ENCODE measurements at regions not wholly inside any gene's neighbourhood (a gene's known extent, or its start where the extent isn't known, plus 50 kb on each side); places are given as distances from the start of the nearest gene placed in this dataset.
A peak's percentile ranks its signal among the peaks of the same experiment; 100 is the strongest.

- Histone ChIP-seq H3K79me2 (ENCODE audit: insufficient read depth, low read depth) (peaks cover 95% of the 10 kb centered on the region), H3K36me3 (ENCODE audit: insufficient read depth) (no peaks in the 10 kb centered on the region), H4K20me1 (ENCODE audit: insufficient read depth) (no peaks in the 10 kb centered on the region; the same call in 1 of the 2 replicates), H3K4me2 (peak overlapping the region; percentile 57), H3K27ac (peak overlapping the region; percentile 86), H3K4me1 (ENCODE audit: low read depth, poor library complexity, severe bottlenecking) (peaks cover 98% of the 10 kb centered on the region), H3K4me3 (IDR thresholded peaks at IDR 0.05; ENCODE audit: insufficient read depth, low read depth, low read length) (no peak overlapping the region), H3K9ac (peak overlapping the region; percentile 34; the same call in 1 of the 2 replicates), H2AFZ (ENCODE audit: low read depth) (no peak overlapping the region), H3K27me3 (ENCODE audit: insufficient read depth, low read depth) (no peaks in the 10 kb centered on the region)
- TF ChIP-seq, protein P1, sequence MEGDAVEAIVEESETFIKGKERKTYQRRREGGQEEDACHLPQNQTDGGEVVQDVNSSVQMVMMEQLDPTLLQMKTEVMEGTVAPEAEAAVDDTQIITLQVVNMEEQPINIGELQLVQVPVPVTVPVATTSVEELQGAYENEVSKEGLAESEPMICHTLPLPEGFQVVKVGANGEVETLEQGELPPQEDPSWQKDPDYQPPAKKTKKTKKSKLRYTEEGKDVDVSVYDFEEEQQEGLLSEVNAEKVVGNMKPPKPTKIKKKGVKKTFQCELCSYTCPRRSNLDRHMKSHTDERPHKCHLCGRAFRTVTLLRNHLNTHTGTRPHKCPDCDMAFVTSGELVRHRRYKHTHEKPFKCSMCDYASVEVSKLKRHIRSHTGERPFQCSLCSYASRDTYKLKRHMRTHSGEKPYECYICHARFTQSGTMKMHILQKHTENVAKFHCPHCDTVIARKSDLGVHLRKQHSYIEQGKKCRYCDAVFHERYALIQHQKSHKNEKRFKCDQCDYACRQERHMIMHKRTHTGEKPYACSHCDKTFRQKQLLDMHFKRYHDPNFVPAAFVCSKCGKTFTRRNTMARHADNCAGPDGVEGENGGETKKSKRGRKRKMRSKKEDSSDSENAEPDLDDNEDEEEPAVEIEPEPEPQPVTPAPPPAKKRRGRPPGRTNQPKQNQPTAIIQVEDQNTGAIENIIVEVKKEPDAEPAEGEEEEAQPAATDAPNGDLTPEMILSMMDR (conservative IDR thresholded peaks at IDR 0.05; ENCODE audit: low read depth, low read length) = no peak
These were observed 91.3 kb upstream of the ANK3 start for GRCh38 chr10:60480865-60481563.

DNA sequence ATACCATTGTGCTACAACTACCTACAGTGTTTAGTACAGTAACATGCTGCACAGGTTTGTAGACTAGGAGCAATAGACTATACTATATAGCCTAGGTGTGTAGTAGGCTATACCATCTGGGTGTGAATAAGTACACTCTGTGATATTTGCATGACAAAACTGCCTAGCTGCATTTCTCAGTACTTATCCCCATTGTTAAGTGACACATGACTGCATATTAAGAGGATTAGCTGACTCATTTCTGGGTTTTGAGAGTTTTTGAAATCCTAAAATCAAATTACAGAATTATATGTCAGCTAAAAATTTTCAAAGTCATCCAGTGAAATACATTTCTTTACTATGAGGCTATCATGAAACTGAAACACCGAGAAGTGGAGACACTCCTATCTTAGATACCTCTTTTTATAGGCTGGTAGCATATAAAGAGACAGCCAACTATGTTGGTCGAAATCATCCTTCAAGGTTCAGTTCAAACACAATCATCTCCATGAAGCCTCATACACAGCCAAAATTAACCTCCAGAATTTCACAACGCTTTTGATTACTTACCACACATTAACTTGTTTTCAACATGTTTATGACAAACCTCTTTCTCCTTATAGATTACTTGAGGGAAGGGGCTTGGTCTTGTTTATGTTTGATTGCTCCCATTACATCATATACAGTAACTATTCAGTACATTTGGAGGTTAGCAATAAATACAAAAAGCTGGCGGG lies 89.8 kb upstream of the ANK3 start:
- no peaks in the 10 kb centered on the region for H3K27me3 ChIP-seq (ENCODE audit: insufficient read depth, low read depth)
- peak overlapping the region; percentile 61; the same call in 1 of the 2 replicates for H3K9ac ChIP-seq
- H3K36me3 ChIP-seq (ENCODE audit: insufficient read depth) = no peaks in the 10 kb centered on the region
- H3K4me1 ChIP-seq (ENCODE audit: low read depth, poor library complexity, severe bottlenecking) = peaks cover 98% of the 10 kb centered on the region
- H3K4me2 ChIP-seq = peak overlapping the region; percentile 72
- peak overlapping the region; percentile 86 for H3K27ac ChIP-seq
- TF ChIP-seq, protein P1 (conservative IDR thresholded peaks at IDR 0.05; ENCODE audit: low read depth, low read length) = no peak
- peaks cover 95% of the 10 kb centered on the region for H3K79me2 ChIP-seq (ENCODE audit: insufficient read depth, low read depth)
- no peak overlapping the region for H2AFZ ChIP-seq (ENCODE audit: low read depth)
- H4K20me1 ChIP-seq (ENCODE audit: insufficient read depth) = no peaks in the 10 kb centered on the region; the same call in 1 of the 2 replicates
- H3K4me3 ChIP-seq (IDR thresholded peaks at IDR 0.05; ENCODE audit: insufficient read depth, low read depth, low read length) = no peak overlapping the region

- Histone ChIP-seq H2AFZ (ENCODE audit: low read depth) (no peak overlapping the region), H3K4me2 (peak overlapping the region; percentile 35; the same call in 1 of the 2 replicates), H4K20me1 (ENCODE audit: insufficient read depth) (no peaks in the 10 kb centered on the region; the same call in 1 of the 2 replicates), H3K4me3 (IDR thresholded peaks at IDR 0.05; ENCODE audit: insufficient read depth, low read depth, low read length) (no peak overlapping the region), H3K9ac (no peak overlapping the region), H3K79me2 (ENCODE audit: insufficient read depth, low read depth) (peaks cover 95% of the 10 kb centered on the region), H3K27ac (peak overlapping the region; percentile 86; the same call in 1 of the 2 replicates), H3K4me1 (ENCODE audit: low read depth, poor library complexity, severe bottlenecking) (peaks cover 94% of the 10 kb centered on the region), H3K27me3 (ENCODE audit: insufficient read depth, low read depth) (no peaks in the 10 kb centered on the region), H3K36me3 (ENCODE audit: insufficient read depth) (no peaks in the 10 kb centered on the region; the same call in 1 of the 2 replicates)
- TF ChIP-seq, protein P1 (conservative IDR thresholded peaks at IDR 0.05; ENCODE audit: low read depth, low read length) = no peak
These were observed 86.8 kb upstream of the ANK3 start for GRCh38 chr10:60476451-60476850.

GRCh38 chr10:60473557-60473956 lies 83.9 kb upstream of the ANK3 start:
- peaks cover 78% of the 10 kb centered on the region for H3K4me1 ChIP-seq (ENCODE audit: low read depth, poor library complexity, severe bottlenecking)
- H4K20me1 ChIP-seq (ENCODE audit: insufficient read depth) = peaks cover 5% of the 10 kb centered on the region; the same call in 1 of the 2 replicates
- TF ChIP-seq, protein P1 (conservative IDR thresholded peaks at IDR 0.05; ENCODE audit: low read depth, low read length) = no peak
- no peak overlapping the region for H3K9ac ChIP-seq
- no peak overlapping the region for H2AFZ ChIP-seq (ENCODE audit: low read depth)
- no peaks in the 10 kb centered on the region; the same call in 1 of the 2 replicates for H3K36me3 ChIP-seq (ENCODE audit: insufficient read depth)
- H3K4me3 ChIP-seq (IDR thresholded peaks at IDR 0.05; ENCODE audit: insufficient read depth, low read depth, low read length) = no peak overlapping the region
- no peak overlapping the region for H3K4me2 ChIP-seq
- H3K27me3 ChIP-seq (ENCODE audit: insufficient read depth, low read depth) = no peaks in the 10 kb centered on the region
- H3K79me2 ChIP-seq (ENCODE audit: insufficient read depth, low read depth) = peaks cover 92% of the 10 kb centered on the region
- 0 out of 2 replicates have a peak overlapping the region, but pooled peaks have one; percentile 4 for H3K27ac ChIP-seq

Measured in KMS-11 (cell line).